ENCODE measurements at regions not wholly inside any gene's neighbourhood (a gene's known extent, or its start where the extent isn't known, plus 50 kb on each side); places are given as distances from the start of the nearest gene placed in this dataset.
"Not testable (repeated sequence)": the region's sequence is repeated elsewhere in the genome, so short reads cannot be mapped to it uniquely, and the experiment has no call there.

GRCh38 chr2:238601433-238602222, 174.9 kb downstream of the ASB1 start:
- no peak for DNase-seq

DNA sequence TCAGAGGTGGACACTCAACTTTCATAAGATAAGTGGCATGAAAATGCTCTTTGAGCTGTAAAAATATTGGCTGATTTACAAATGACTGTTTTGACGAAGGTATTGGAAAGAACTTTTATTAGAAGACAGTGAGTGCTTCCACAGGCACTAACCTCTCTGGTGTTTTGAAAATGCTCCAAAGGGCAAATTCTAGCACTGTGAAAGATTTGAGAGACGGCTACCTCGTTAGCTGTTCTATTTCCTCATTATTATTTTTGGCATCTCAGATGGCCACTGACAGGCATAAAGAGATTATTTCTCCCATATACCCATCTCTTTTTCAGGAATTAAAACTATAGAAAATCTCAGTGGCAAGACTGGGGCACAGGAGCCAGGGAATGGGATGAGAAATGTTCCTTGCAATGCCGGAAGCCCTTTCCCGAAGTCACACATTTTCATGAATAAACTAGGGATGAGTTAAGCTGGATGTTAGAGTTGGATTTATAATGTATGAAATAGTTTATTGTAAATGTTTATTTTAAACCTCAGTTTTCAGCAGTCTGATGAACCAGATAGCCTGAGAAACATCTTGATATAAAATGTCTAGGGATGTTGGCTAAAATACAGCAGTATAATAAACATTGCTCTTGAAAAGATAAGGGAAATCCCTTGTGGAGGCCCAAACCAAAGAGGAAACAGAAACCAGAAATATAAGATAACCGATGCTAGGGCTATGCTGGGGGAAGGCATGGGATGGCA, 175.7 kb downstream of the ASB1 start:
- DNase-seq = no peak

- no peak for DNase-seq
These were observed 176.9 kb downstream of the ASB1 start for GRCh38 chr2:238603596-238603995.

DNA sequence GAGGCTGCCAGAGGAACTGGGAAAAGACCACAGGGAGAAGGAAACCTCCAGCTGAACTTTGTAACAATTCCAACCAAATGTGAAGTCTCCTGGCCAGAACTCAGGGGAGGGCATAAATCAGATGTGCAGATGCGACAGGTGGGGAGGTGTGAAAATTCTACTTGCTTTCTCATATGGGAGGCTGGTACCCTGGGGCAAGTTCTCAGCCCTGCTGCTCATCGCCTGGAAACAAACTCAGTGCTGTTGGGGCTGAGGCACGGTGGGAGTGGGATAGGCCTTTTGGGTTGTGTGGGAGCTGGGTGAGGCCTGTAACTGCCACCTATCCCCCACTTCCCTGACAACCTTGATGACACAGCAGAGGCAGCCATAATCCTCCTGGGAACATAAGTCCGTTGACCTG, 179.6 kb downstream of the ASB1 start:
- DNase-seq = no peak

- DNase-seq = no peak
These were observed 186.9 kb downstream of the ASB1 start for GRCh38 chr2:238613610-238614009.

DNA sequence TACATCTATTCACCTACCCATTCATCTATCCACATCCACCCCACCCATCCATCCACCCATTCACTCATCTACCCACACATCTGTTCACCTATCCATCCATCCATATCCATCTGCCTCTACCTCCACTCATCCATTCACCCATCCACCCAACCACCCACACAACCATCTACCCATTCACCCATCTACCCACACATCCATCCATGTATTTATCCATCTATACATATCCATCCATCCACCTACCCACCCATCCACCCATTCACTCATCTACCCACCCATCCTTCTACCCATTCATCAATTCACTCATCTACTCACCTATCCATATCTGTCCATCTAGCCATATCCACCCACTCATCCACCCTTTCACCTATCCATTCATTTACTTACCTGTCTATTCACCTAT, 187.6 kb downstream of the ASB1 start:
- DNase-seq = no peak

- DNase-seq = no peak
These were observed 188.5 kb downstream of the ASB1 start for GRCh38 chr2:238615187-238615586.

DNA sequence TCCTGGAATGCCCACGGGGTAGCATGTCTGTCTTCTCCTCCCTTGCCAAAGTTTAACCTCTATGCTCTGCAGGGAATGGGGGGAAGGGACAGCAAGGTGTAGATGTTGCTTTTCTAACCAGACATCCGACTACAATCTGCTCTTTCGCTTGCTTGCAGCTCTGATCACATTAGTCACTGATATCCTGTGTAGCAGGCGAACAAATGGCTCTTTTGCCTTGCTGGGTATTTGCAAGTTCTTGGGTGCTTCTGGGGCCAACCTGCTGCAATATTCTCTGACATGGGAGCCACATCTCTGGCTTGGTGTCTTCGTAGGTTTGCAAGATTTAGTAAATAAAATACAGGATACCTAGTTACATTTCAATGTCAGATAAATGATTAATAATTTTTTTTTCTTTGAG, 190.0 kb downstream of the ASB1 start:
- DNase-seq = no peak

DNA sequence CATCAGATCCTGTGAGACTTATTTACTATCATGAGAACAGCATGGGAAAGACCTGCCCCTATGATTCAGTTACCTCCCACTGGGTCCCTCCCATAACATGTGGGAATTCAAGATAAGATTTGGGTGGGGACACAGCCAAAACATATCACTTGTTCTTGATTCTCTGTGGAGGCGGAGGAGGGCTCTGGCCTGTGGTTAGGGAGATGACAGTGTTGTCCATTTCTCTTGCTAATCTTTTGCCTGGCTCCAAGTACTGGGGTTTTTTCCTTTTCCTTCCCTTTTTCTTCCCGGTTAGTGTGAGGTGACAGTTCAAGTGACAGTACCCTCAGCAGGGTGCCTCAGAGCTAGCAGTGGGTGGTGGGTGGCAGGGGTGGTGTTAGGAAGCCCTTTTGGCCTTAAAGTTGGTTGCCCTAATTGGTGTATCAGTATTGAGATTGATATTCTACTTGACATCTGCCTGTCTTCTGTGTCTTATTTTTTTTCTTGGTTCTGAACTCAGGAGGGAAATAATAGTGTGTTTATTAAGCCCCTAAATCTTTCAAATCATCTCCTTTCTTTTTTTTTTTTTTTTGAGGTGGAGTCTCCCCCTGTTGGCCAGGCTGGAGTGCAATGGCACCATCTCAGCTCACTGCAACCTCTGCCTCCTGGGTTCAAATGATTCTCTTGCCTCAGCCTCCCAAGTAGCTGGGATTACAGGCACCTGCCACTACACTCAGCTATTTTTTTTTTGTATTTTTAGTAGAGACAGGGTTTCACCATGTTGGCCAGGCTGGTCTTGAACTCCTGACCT, 192.0 kb downstream of the ASB1 start:
- DNase-seq = not testable (repeated sequence)

- DNase-seq = no peak
These were observed 201.2 kb downstream of the ASB1 start for GRCh38 chr2:238627899-238628298.

DNA sequence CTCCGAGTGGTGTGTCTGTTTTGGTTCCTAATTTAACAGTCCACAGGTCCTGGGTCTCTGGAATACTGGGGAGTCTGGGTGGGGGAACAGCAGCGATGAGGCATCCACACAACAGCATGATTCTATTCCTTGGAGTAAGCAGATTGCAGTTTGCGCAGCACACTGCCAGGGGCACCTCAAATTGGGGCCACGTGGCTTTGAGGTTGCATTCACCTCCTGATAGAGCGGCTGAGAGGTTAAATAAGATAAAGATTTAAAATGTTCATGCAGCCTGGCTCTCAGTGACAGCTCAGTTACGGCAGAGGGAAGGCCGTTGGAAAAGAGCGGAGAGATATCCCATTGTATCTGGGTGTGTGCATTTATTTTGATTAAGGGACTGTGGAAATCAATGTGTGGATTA, 202.3 kb downstream of the ASB1 start:
- DNase-seq = no peak

- DNase-seq = no peak
These were observed 204.9 kb downstream of the ASB1 start for GRCh38 chr2:238631491-238632180.

DNA sequence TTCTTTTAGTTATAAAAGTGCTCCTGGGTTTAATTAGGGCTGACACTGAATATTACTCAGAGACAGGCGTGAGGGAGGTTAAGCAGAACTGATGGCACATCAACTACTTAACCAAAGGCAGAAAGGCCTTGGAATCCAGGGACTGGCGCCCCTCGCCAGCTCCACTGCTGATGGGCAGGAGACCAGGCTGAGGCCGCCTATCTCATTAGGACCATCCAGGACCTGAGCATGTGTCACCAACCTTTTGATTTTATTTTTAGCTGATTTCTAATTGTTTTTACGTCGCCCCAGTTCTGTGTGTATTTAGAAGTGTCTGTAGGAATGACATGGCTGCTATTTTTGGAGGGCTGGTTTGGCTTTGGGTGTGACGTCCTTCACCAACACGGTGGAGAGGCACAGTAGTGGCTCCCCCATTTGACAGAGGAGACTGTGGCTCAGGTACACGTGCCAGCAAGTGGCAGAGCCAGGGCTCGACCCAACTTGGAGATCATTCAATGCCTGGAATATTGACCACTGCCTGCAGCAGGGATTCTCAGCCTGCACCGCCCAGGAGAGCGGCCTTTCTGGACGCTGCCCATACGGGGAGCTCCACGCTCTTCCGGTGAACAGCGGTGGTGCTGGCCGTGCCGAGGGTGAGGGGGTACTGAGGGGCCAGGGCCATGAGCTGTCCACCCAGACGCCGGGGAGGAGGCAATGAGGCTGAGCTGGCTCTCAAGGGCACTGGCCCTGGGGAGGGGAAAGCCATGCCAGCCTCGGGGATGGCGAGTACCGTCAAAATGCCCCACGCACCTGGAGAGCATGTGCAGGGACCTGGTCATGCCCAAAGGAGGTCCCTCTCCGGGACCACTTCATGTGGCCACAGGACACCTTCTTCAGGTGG, 205.7 kb downstream of the ASB1 start:
- no peak for DNase-seq

GRCh38 chr2:238633426-238634328, 206.9 kb downstream of the ASB1 start:
- DNase-seq = no peak

DNA sequence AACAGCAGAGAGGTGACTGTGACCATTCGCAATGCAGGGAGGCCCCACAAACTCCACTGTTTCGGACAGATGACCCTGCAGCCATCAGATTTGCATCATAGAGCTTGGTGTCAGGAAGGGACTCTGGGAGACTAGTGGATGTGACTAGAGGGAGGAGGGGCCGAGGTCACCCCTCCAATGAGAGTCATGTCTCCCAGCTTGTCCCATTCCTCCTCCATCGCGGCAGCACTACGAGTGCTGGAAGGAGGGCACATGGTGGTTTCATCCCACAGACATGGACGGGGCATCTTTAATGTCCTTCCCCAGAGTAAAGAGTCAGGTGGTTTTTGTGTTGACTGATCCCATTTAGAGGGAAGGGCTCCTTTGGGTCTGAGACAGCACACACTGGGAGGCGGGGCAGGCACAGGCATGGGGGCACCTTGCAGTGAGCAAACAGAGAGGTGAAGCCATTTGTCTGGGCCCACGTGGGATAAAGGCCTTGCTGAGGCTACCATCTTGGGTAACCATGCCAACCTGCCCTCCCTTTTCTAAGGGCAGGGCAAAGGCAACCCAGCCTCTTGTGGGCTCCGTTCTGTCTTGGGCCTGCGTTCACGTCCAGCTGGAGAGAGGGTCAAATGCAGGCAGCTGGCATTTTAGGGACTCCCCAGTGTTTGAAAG, 208.1 kb downstream of the ASB1 start:
- no peak for DNase-seq

DNA sequence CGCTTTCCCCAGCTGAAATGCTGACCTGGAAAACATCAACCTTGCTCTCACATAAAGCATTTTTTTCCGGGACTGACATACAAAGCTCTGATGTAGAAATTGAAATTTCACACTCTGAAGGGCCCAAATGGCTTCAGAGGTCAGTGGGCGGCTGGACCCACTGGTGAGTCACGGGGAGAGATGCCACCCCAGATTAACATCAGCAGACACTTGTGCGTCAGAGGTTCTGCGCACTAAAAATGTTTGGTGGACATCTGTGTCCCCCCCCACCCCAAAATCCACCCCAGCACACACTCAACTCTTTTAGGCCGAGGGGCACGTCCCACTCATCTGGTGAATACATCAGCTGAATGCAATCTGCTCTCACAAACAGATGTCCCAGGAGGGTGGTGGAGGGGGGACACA, 208.9 kb downstream of the ASB1 start:
- DNase-seq = peak; percentile 64

DNA sequence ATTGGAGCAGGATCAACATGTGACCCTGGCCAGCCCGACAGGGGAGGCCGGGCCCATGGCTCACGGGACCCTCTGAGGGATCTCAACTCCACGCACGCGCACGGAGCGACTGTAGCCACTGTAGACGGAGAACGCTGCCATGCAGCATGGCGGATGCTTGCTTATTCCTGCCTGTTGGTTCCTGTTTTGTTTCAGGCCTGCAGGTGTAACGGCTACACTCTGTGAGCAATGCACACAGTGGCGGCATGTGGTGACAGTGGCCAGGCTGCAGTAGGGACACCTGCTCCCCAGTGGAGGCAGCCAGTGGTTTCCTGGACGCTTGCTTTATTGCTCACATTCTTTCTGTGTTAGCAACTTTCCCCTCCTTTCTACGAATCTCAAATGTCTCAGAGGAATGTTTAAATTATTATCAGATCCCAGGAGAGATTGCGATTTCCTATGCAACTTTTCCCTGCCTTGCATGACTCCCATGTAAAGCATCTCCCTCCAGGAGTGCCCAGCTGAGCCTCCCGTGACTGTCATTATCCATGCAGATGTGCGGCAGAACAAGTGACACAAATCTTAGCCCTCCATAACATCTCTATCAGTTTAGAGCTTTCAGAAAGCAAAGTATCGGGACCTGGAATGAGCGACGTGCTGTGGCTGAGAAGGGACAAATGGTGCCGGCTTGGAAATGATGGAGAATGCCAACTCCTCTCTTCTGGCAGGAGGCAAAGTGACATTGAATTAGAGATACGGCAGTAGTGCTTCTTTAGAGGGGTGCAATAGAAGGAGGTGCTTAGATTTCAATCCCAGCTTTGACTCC, 209.7 kb downstream of the ASB1 start:
- DNase-seq = no peak

DNA sequence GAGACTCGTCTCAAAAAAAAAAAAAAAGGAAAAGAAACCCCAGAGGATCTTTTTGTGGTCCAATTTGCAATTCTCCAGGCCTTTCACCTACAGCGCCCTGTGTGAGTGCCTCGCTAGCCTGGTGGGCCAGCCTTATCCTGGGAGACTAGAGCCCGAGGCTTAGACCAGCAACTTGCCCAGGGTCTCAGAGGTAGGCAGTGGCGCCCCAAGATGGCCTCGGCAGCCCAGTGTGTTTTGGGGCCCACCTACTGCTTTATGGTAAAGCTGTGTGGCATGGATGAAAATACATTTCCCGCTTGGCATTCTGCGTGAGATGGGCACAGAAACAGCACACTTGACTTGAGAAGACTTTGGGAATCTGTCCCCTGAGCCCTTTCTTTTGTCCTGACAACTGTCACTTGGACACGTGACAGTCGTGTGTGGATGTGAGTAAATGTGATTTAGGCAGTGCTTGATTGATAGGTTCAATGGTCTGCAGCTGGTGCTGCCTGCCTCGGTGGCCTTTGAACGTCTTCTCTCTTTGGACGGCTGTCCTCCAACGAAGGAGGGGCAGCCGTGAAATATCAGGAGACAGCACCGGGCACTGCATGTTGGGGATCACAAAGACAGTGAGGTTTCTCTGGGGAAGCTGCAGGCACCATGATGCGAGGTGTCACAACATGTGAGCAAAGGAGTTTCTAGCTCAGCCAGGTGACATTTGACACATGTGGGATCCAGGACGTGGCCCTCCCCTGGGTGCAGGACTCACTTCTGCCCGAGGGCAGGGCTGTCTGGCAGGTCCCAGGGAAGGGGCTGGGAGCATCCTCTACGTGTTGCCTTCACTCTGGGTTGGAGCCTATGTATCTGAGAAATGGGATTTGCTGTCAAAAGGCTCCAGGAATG, 209.5 kb upstream of the TWIST2 start:
- no peak for DNase-seq
